H1 (cell line): ENCODE measurements at regions not wholly inside any gene's neighbourhood (a gene's known extent, or its start where the extent isn't known, plus 50 kb on each side); places are given as distances from the start of the nearest gene placed in this dataset.

Experiments used
- CTCF ChIA-PET: fragments of 300-600 bp; sonication (Branson Sonifier 250); formaldehyde crosslinking; loops from one replicate; lab custom pipeline; 2021; ENCODE audit not compliant: partially characterized antibody; lab: Charles Lee
- POLR2A ChIA-PET: fragments of 300-600 bp; sonication (Branson Sonifier 250); formaldehyde crosslinking; loops from one replicate; lab custom pipeline; 2021; ENCODE audit warnings: inconsistent platforms; ENCODE audit not compliant: partially characterized antibody; lab: Charles Lee
- DNase-seq, 2 experiments: peaks; one replicate each; pipeline versions ENCODE4 v3.0.0 to v3.0.0-alpha.2; 2010 to 2022; ENCODE audit warnings: low spot score in 2 of 2, low read depth in 1 of 2, mixed read lengths in 1 of 2
- FAIRE-seq: peaks from 2 replicates; lab custom pipeline; 2011; peaks lifted over from hg19 to GRCh38; lab: Jason Lieb, UNC
- H2AFZ ChIP-seq: 2 replicates; pipeline ENCODE4 v1.8.1; 2012; ENCODE audit warnings: low read length, inconsistent platforms
- H2AK5ac ChIP-seq: 2 replicates; pipeline ENCODE4 v1.6.1; 2013; ENCODE audit warnings: low read depth, low read length
- H2BK120ac ChIP-seq: replicated peaks from 2 replicates; pipeline ENCODE3; 2013; ENCODE audit warnings: low read depth, low read length, inconsistent platforms
- H2BK12ac ChIP-seq: 2 replicates; pipeline ENCODE4 v1.6.1; 2013; ENCODE audit warnings: low read depth, low read length
- H2BK15ac ChIP-seq: 2 replicates; pipeline ENCODE4 v1.6.1; 2013; ENCODE audit warnings: low read length
- H2BK20ac ChIP-seq: 2 replicates; pipeline ENCODE4 v1.6.1; 2013; ENCODE audit warnings: low read length
- H2BK5ac ChIP-seq: 2 replicates; pipeline ENCODE4 v1.6.1; 2013; ENCODE audit warnings: low read depth, low read length
- H3K14ac ChIP-seq: 2 replicates; pipeline ENCODE4 v1.6.1; 2013; ENCODE audit warnings: inconsistent platforms; ENCODE audit not compliant: insufficient read length
- H3K18ac ChIP-seq: 2 replicates; pipeline ENCODE4 v1.6.1; 2013; ENCODE audit warnings: low read length; ENCODE audit errors: extremely low read depth
- H3K23ac ChIP-seq: 2 replicates; pipeline ENCODE4 v1.6.1; 2013; ENCODE audit warnings: inconsistent platforms; ENCODE audit not compliant: insufficient read length
- H3K23me2 ChIP-seq: 2 replicates; pipeline ENCODE4 v1.6.1; 2013; ENCODE audit warnings: low read depth, low read length
- H3K27ac ChIP-seq: 2 replicates; pipeline ENCODE4 v1.6.1; 2011; ENCODE audit warnings: low read depth, low read length, inconsistent platforms
- H3K27me3 ChIP-seq, 4 experiments: replicated peaks in 1 of 4; 1 replicate in 1 of 4; 2 replicates in 3 of 4; pipeline versions ENCODE4 v1.6.1 to v1.8.1; 2011 to 2013; ENCODE audit warnings: low read length in 3 of 4, mild to moderate bottlenecking in 3 of 4, inconsistent platforms in 2 of 4, mixed read lengths in 2 of 4, moderate library complexity in 1 of 4; ENCODE audit not compliant: control insufficient read depth in 3 of 4, insufficient read depth in 3 of 4; ENCODE audit errors: extremely low read depth in 1 of 4
- H3K36me3 ChIP-seq, 4 experiments: 2 replicates each; pipeline versions ENCODE4 v1.6.1 to v1.8.1; 2011 to 2013; ENCODE audit warnings: mild to moderate bottlenecking in 4 of 4, low read length in 3 of 4, moderate library complexity in 2 of 4, control low read depth in 1 of 4, inconsistent platforms in 1 of 4; ENCODE audit not compliant: insufficient read depth in 4 of 4, control insufficient read depth in 2 of 4
- H3K4ac ChIP-seq: replicated peaks from 2 replicates; pipeline ENCODE3; 2013; ENCODE audit warnings: low read length, low read depth, mixed read lengths, inconsistent platforms; ENCODE audit not compliant: insufficient read length
- H3K4me1 ChIP-seq, 4 experiments: replicated peaks in 1 of 4; 1 replicate in 1 of 4; 2 replicates in 3 of 4; pipeline versions ENCODE4 v1.6.1 to v1.8.1; 2011 to 2013; ENCODE audit warnings: low read length in 3 of 4, inconsistent platforms in 2 of 4, mixed read lengths in 1 of 4; ENCODE audit not compliant: insufficient read depth in 4 of 4, control insufficient read depth in 3 of 4
- H3K4me2 ChIP-seq, 2 experiments: 2 replicates each; pipeline versions ENCODE4 v1.6.1 to v1.8.1; 2011 to 2013; ENCODE audit warnings: low read depth in 2 of 2, low read length in 2 of 2, control low read depth in 1 of 2, inconsistent platforms in 1 of 2, mild to moderate bottlenecking in 1 of 2; ENCODE audit not compliant: insufficient read depth in 1 of 2
- H3K4me3 ChIP-seq, 4 experiments: fragments of 200-600, 300-600 bp in 1 of 4; sonication (generic), shearing (Covaris generic), sonication (Bioruptor Twin) in 1 of 4; 2 replicates each; pipeline versions ENCODE4 v1.5.1 to v1.8.1; 2011 to 2016; ENCODE audit warnings: low read length in 4 of 4, low read depth in 3 of 4, control low read depth in 2 of 4, inconsistent platforms in 2 of 4, mild to moderate bottlenecking in 2 of 4, mixed read lengths in 1 of 4, moderate library complexity in 1 of 4; ENCODE audit not compliant: insufficient read depth in 2 of 4; ENCODE audit errors: extremely low read depth in 1 of 4
- H3K56ac ChIP-seq: replicated peaks from 2 replicates; pipeline ENCODE3; 2013; ENCODE audit warnings: low read depth, mild to moderate bottlenecking, mixed read lengths, low read length, inconsistent platforms; ENCODE audit not compliant: insufficient read length
- H3K79me1 ChIP-seq: 2 replicates; pipeline ENCODE4 v1.6.1; 2013; ENCODE audit warnings: low read depth, low read length, control low read depth
- H3K79me2 ChIP-seq, 2 experiments: 2 replicates each; pipeline versions ENCODE4 v1.6.1 to v1.8.1; 2012 to 2013; ENCODE audit warnings: low read length in 2 of 2, mild to moderate bottlenecking in 2 of 2, inconsistent platforms in 1 of 2; ENCODE audit not compliant: insufficient read depth in 2 of 2, control insufficient read depth in 1 of 2
- H3K9ac ChIP-seq, 4 experiments: replicated peaks in 1 of 4; 1 replicate in 1 of 4; 2 replicates in 3 of 4; pipeline versions ENCODE4 v1.6.1 to v1.8.1; 2011 to 2013; ENCODE audit warnings: low read depth in 3 of 4, low read length in 3 of 4, control low read depth in 2 of 4, mild to moderate bottlenecking in 2 of 4, moderate library complexity in 2 of 4, inconsistent platforms in 1 of 4; ENCODE audit errors: extremely low read depth in 1 of 4
- H3K9me3 ChIP-seq, 2 experiments: 2 replicates each; pipeline versions ENCODE4 v1.6.1 to v1.8.1; 2012 to 2013; ENCODE audit warnings: mild to moderate bottlenecking in 2 of 2, moderate library complexity in 2 of 2, control low read depth in 1 of 2, inconsistent platforms in 1 of 2, low read depth in 1 of 2, low read length in 1 of 2, mixed read lengths in 1 of 2; ENCODE audit not compliant: insufficient read depth in 2 of 2
- H4K20me1 ChIP-seq, 2 experiments: replicated peaks in 1 of 2; 2 replicates each; pipeline versions ENCODE3 to v1.8.1; 2011 to 2013; ENCODE audit warnings: inconsistent platforms in 2 of 2, low read length in 2 of 2, mild to moderate bottlenecking in 1 of 2; ENCODE audit not compliant: insufficient read depth in 2 of 2, control insufficient read depth in 1 of 2
- H4K5ac ChIP-seq: 2 replicates; pipeline ENCODE4 v1.6.1; 2013; ENCODE audit warnings: low read length, low read depth, mixed read lengths, inconsistent platforms; ENCODE audit not compliant: insufficient read length
- H4K8ac ChIP-seq: 2 replicates; pipeline ENCODE4 v1.8.0; 2013; ENCODE audit warnings: mild to moderate bottlenecking, moderate library complexity, low read length, inconsistent platforms; ENCODE audit not compliant: insufficient read depth; ENCODE audit errors: extremely low read depth
- H4K91ac ChIP-seq: replicated peaks from 2 replicates; pipeline ENCODE3; 2013; ENCODE audit warnings: low read length, mixed read lengths, inconsistent platforms; ENCODE audit not compliant: insufficient read length
- CREB1 ChIP-seq: IDR thresholded peaks from 2 replicates; pipeline ENCODE4 v1.6.1; 2012; ENCODE audit warnings: inconsistent platforms
- CTBP2 ChIP-seq: IDR thresholded peaks from 2 replicates; pipeline ENCODE4 v1.7.0; 2011; ENCODE audit warnings: borderline replicate concordance, mild to moderate bottlenecking, moderate library complexity, mixed read lengths, low read length; ENCODE audit not compliant: insufficient read depth, insufficient read length
- HDAC2 ChIP-seq, 2 experiments: fragments of 300-600 bp in 1 of 2; sonication (generic) in 1 of 2; IDR thresholded peaks; 2 replicates each; pipeline ENCODE4 v1.6.1; 2011 to 2012; ENCODE audit warnings: low read depth in 2 of 2, low read length in 2 of 2, mild to moderate bottlenecking in 2 of 2, moderate library complexity in 2 of 2, borderline replicate concordance in 1 of 2, inconsistent platforms in 1 of 2
- KDM1A ChIP-seq: fragments of 200-600, 300-600 bp; sonication (generic); IDR thresholded peaks from 2 replicates; pipeline ENCODE4 v1.7.1; 2016; ENCODE audit warnings: mild to moderate bottlenecking, low read length, borderline replicate concordance
- NANOG ChIP-seq: IDR thresholded peaks from 2 replicates; pipeline ENCODE4 v1.6.1; 2011; ENCODE audit warnings: low read length, low read depth, mild to moderate bottlenecking, inconsistent platforms; ENCODE audit not compliant: insufficient read depth, poor library complexity, severe bottlenecking
- SIX5 ChIP-seq: IDR thresholded peaks from 2 replicates; pipeline ENCODE4 v1.6.1; 2011; ENCODE audit warnings: mild to moderate bottlenecking, low read depth, low read length
- WGBS, 2 experiments: shearing (Covaris generic) in 1 of 2; methylation state at CpG; one replicate each; pipeline versions ENCODE4 v1.1.6 to v1.1.7; 2013 to 2015; ENCODE audit warnings: low lambda C conversion rate in 2 of 2, mixed read lengths in 2 of 2, inconsistent platforms in 1 of 2, low coverage in 1 of 2, missing lambda C conversion rate in 1 of 2; ENCODE audit not compliant: insufficient replicate concordance in 2 of 2, insufficient coverage in 1 of 2, insufficient read length in 1 of 2; ENCODE audit errors: extremely low coverage in 1 of 2, missing lambda C conversion rate in 1 of 2; 5-methylcytosine and 5-hydroxymethylcytosine counted together

GRCh38 chr4:181971411-181971810 is 271.8 kb upstream of the TENM3 start:
- H4K91ac ChIP-seq: no peak overlapping the region
- no peaks in the 10 kb centered on the region for H3K79me2 ChIP-seq
- no peak overlapping the region for H2BK120ac ChIP-seq
- no peak overlapping the region for H3K4me3 ChIP-seq
- H3K4me2 ChIP-seq: no peak overlapping the region
- H2AFZ ChIP-seq: no peak overlapping the region
- H3K4ac ChIP-seq: no peak overlapping the region
- no peak overlapping the region for H2BK20ac ChIP-seq
- TF ChIP-seq CTBP2 (no peak), CREB1 (no peak), SIX5 (no peak), HDAC2 (IDR thresholded peaks at IDR 0.05; ENCODE audit: borderline replicate concordance in 1 of 2, low read depth in 2 of 2, low read length in 2 of 2) (no peak), KDM1A (no peak), NANOG (no peak)
- no peaks in the 10 kb centered on the region for H3K23me2 ChIP-seq
- 91% methylated on average over 4 of the region's 4 CpGs; no CpG with 5 or more reads in 1 of the 2 experiments for WGBS, 2 experiments
- no peaks in the 10 kb centered on the region for H3K79me1 ChIP-seq
- H2BK12ac ChIP-seq: no peak overlapping the region
- DNase-seq: no peak
- no peaks in the 10 kb centered on the region for H3K27me3 ChIP-seq
- no peak overlapping the region for H3K18ac ChIP-seq
- H3K4me1 ChIP-seq: peaks cover 0 to 4% (median 0%) of the 10 kb centered on the region in 4 experiments; a peak in 2 of 7 replicates
- no peaks in the 10 kb centered on the region for H3K36me3 ChIP-seq
- H4K8ac ChIP-seq: no peak overlapping the region
- H3K9me3 ChIP-seq: no peaks in the 10 kb centered on the region
- no peak overlapping the region for H3K27ac ChIP-seq
- H3K9ac ChIP-seq: no peak overlapping the region
- no peak overlapping the region for H4K5ac ChIP-seq
- no peak overlapping the region for H2BK5ac ChIP-seq
- POLR2A ChIA-PET: no interaction called here
- no peaks in the 10 kb centered on the region for H4K20me1 ChIP-seq
- FAIRE-seq: no peak
- no peak overlapping the region for H2AK5ac ChIP-seq
- no peak overlapping the region for H3K56ac ChIP-seq
- no peak overlapping the region for H2BK15ac ChIP-seq
- no peak overlapping the region for H3K14ac ChIP-seq
- CTCF ChIA-PET: interaction anchor here (0.7 kb wide), 1 partner anchor 151 kb away, joined by 5 read pairs; no protein-coding TSS in a partner anchor
- no peak overlapping the region for H3K23ac ChIP-seq
